ENCODE measurements at regions not wholly inside any gene's neighbourhood (a gene's known extent, or its start where the extent isn't known, plus 50 kb on each side); places are given as distances from the start of the nearest gene placed in this dataset.

- 53 to 72% methylated on average over 3 of the region's 3 CpGs for WGBS, 2 donors
- Histone ChIP-seq H3K27ac (ENCODE audit: low read depth in 2 of 2, low read length in 1 of 2) (no peak overlapping the region), H3K9me3 (ENCODE audit: control insufficient read depth in 2 of 2, insufficient read depth in 1 of 2, low read depth in 1 of 2, low read length in 1 of 2) (no peaks in the 10 kb centered on the region), H3K36me3 (ENCODE audit: control insufficient read depth in 2 of 2, insufficient read depth in 2 of 2, low read length in 1 of 2) (no peaks in the 10 kb centered on the region), H3K4me3 (ENCODE audit: low read depth in 1 of 2, low read length in 2 of 2) (no peak overlapping the region), H3K4me1 (ENCODE audit: control insufficient read depth in 2 of 2, insufficient read depth in 2 of 2, low read length in 1 of 2) (no peaks in the 10 kb centered on the region), H3K27me3 (ENCODE audit: control insufficient read depth in 1 of 2, insufficient read depth in 2 of 2, low read length in 2 of 2) (no peaks in the 10 kb centered on the region)
Measured at GRCh38 chr12:62098132-62098531, 162.1 kb upstream of the USP15 start.

- Histone ChIP-seq H3K27me3 (ENCODE audit: control insufficient read depth in 1 of 2, insufficient read depth in 2 of 2, low read length in 2 of 2) (no peaks in the 10 kb centered on the region), H3K27ac (ENCODE audit: low read depth in 2 of 2, low read length in 1 of 2) (no peak overlapping the region), H3K9me3 (ENCODE audit: control insufficient read depth in 2 of 2, insufficient read depth in 1 of 2, low read depth in 1 of 2, low read length in 1 of 2) (no peaks in the 10 kb centered on the region), H3K36me3 (ENCODE audit: control insufficient read depth in 2 of 2, insufficient read depth in 2 of 2, low read length in 1 of 2) (no peaks in the 10 kb centered on the region), H3K4me1 (ENCODE audit: control insufficient read depth in 2 of 2, insufficient read depth in 2 of 2, low read length in 1 of 2) (no peaks in the 10 kb centered on the region), H3K4me3 (ENCODE audit: low read depth in 1 of 2, low read length in 2 of 2) (no peak overlapping the region)
Measured at GRCh38 chr12:62103748-62104147, 156.5 kb upstream of the USP15 start.

DNA sequence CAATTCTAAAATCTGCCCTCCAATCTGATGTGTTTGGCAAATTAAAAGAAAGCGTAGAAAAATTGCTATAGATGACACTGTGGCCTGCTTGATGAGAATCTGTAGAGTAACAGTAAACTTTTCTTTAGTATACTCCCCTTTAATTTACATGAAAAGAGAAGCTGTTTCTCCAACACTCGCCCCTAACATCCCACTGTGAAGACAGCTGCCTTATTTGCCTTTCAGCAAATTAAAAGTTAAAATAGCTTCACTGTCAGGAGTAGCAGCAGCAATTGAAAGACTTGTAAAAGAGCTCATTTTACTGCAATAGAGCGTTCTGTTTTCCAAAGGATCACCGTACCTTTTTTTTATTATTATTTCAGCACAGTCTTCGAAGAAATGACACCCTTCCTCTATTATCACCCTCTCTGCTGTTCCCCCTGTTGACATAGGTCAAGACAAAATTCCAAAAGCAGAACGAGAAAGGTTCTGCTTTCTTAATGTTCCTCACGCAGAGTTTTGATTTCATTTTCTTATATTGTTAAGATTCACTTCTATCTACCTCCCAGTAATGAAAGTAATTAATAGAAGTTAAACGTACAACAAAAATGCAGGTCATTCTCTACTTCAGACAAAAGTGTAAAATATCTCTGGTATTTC, 153.5 kb upstream of the USP15 start:
- H3K36me3 ChIP-seq (ENCODE audit: control insufficient read depth in 2 of 2, insufficient read depth in 2 of 2, low read length in 1 of 2) = no peaks in the 10 kb centered on the region
- no peak overlapping the region for H3K4me3 ChIP-seq (ENCODE audit: low read depth in 1 of 2, low read length in 2 of 2)
- H3K27ac ChIP-seq (ENCODE audit: low read depth in 2 of 2, low read length in 1 of 2) = no peak overlapping the region
- no peaks in the 10 kb centered on the region for H3K9me3 ChIP-seq (ENCODE audit: control insufficient read depth in 2 of 2, insufficient read depth in 1 of 2, low read depth in 1 of 2, low read length in 1 of 2)
- WGBS, 2 donors = 48 to 49% methylated on average over 8 of the region's 8 CpGs
- no peaks in the 10 kb centered on the region for H3K27me3 ChIP-seq (ENCODE audit: control insufficient read depth in 1 of 2, insufficient read depth in 2 of 2, low read length in 2 of 2)
- H3K4me1 ChIP-seq (ENCODE audit: control insufficient read depth in 2 of 2, insufficient read depth in 2 of 2, low read length in 1 of 2) = no peaks in the 10 kb centered on the region

DNA sequence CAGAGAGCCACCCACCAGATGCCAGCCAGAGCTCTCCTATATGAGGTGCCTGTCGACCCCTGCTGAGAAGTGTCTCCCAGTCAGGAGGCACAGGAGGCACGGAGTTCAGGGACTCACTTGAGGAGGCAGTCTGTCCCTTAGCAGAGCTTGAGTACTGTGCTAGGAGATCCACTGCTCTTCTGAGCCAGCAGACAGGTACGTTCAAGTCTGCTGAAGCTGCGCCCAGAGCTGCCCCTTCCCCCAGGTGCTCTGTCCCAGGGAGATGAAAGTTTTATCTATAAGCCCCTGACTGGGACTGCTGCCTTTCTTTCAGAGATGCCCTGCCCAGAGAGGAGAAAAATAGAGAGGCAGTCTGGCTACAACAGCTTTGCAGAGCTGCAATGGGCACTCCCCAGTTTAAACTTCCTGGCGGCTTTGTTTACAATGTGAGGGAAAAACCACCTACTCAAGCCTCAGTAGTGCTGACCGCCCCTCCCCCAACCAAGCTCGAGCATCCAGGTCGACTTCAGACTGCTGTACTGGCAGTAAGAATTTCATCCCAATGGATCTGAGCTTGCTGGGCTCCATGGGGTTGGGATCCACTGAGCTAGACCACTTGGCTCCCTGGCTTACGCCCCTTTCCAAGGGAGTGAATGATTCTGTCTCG, 146.7 kb upstream of the USP15 start:
- H3K36me3 ChIP-seq (ENCODE audit: control insufficient read depth in 2 of 2, insufficient read depth in 2 of 2, low read length in 1 of 2) = no peaks in the 10 kb centered on the region
- H3K9me3 ChIP-seq (ENCODE audit: control insufficient read depth in 2 of 2, insufficient read depth in 1 of 2, low read depth in 1 of 2, low read length in 1 of 2) = peaks cover 0 to 2% of the 10 kb centered on the region in 2 donors
- no peak overlapping the region for H3K27ac ChIP-seq (ENCODE audit: low read depth in 2 of 2, low read length in 1 of 2)
- WGBS, 2 donors = 59 to 68% methylated on average over 10 of the region's 10 CpGs
- H3K27me3 ChIP-seq (ENCODE audit: control insufficient read depth in 1 of 2, insufficient read depth in 2 of 2, low read length in 2 of 2) = no peaks in the 10 kb centered on the region
- H3K4me3 ChIP-seq (ENCODE audit: low read depth in 1 of 2, low read length in 2 of 2) = no peak overlapping the region
- no peaks in the 10 kb centered on the region for H3K4me1 ChIP-seq (ENCODE audit: control insufficient read depth in 2 of 2, insufficient read depth in 2 of 2, low read length in 1 of 2)

DNA sequence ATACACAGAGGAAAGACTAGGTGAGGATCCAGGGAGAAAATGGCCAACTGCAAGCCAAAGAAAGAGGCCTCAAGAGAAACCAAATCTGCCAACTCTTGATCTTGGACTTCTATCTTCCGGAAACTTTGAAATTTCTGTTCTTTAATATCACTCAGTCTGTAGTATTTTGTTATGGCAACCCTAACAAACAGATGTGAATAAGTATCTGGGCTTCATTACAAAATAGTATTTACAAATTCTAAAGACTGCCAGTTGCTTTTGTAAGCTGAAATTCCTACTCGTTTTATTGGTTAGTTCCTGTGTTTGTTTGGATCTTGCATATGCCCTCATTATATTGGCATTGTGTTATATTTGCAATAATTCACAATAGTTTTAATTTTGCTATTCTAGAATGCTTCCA, 143.2 kb upstream of the USP15 start:
- Histone ChIP-seq H3K9me3 (ENCODE audit: control insufficient read depth in 2 of 2, insufficient read depth in 1 of 2, low read depth in 1 of 2, low read length in 1 of 2) (peaks cover 0 to 2% of the 10 kb centered on the region in 2 donors), H3K4me3 (ENCODE audit: low read depth in 1 of 2, low read length in 2 of 2) (no peak overlapping the region), H3K4me1 (ENCODE audit: control insufficient read depth in 2 of 2, insufficient read depth in 2 of 2, low read length in 1 of 2) (no peaks in the 10 kb centered on the region), H3K27ac (ENCODE audit: low read depth in 2 of 2, low read length in 1 of 2) (no peak overlapping the region), H3K27me3 (ENCODE audit: control insufficient read depth in 1 of 2, insufficient read depth in 2 of 2, low read length in 2 of 2) (no peaks in the 10 kb centered on the region), H3K36me3 (ENCODE audit: control insufficient read depth in 2 of 2, insufficient read depth in 2 of 2, low read length in 1 of 2) (no peaks in the 10 kb centered on the region)
- WGBS, 2 donors = 33 to 47% methylated on average over 2 of the region's 2 CpGs

GRCh38 chr12:62123721-62124203, 136.4 kb upstream of the USP15 start:
- no peak overlapping the region for H3K27ac ChIP-seq (ENCODE audit: low read depth in 2 of 2, low read length in 1 of 2)
- H3K27me3 ChIP-seq (ENCODE audit: control insufficient read depth in 1 of 2, insufficient read depth in 2 of 2, low read length in 2 of 2) = no peaks in the 10 kb centered on the region
- no peaks in the 10 kb centered on the region for H3K4me1 ChIP-seq (ENCODE audit: control insufficient read depth in 2 of 2, insufficient read depth in 2 of 2, low read length in 1 of 2)
- H3K9me3 ChIP-seq (ENCODE audit: control insufficient read depth in 2 of 2, insufficient read depth in 1 of 2, low read depth in 1 of 2, low read length in 1 of 2) = no peaks in the 10 kb centered on the region
- 28 to 32% methylated on average over 4 of the region's 4 CpGs for WGBS, 2 donors
- H3K36me3 ChIP-seq (ENCODE audit: control insufficient read depth in 2 of 2, insufficient read depth in 2 of 2, low read length in 1 of 2) = no peaks in the 10 kb centered on the region
- H3K4me3 ChIP-seq (ENCODE audit: low read depth in 1 of 2, low read length in 2 of 2) = no peak overlapping the region

GRCh38 chr12:62127516-62127915, 132.7 kb upstream of the USP15 start:
- Histone ChIP-seq H3K9me3 (ENCODE audit: control insufficient read depth in 2 of 2, insufficient read depth in 1 of 2, low read depth in 1 of 2, low read length in 1 of 2) (no peaks in the 10 kb centered on the region), H3K4me1 (ENCODE audit: control insufficient read depth in 2 of 2, insufficient read depth in 2 of 2, low read length in 1 of 2) (no peaks in the 10 kb centered on the region), H3K36me3 (ENCODE audit: control insufficient read depth in 2 of 2, insufficient read depth in 2 of 2, low read length in 1 of 2) (no peaks in the 10 kb centered on the region), H3K27me3 (ENCODE audit: control insufficient read depth in 1 of 2, insufficient read depth in 2 of 2, low read length in 2 of 2) (no peaks in the 10 kb centered on the region), H3K4me3 (ENCODE audit: low read depth in 1 of 2, low read length in 2 of 2) (no peak overlapping the region), H3K27ac (ENCODE audit: low read depth in 2 of 2, low read length in 1 of 2) (no peak overlapping the region)
- 75 to 85% methylated on average over 2 of the region's 2 CpGs for WGBS, 2 donors

DNA sequence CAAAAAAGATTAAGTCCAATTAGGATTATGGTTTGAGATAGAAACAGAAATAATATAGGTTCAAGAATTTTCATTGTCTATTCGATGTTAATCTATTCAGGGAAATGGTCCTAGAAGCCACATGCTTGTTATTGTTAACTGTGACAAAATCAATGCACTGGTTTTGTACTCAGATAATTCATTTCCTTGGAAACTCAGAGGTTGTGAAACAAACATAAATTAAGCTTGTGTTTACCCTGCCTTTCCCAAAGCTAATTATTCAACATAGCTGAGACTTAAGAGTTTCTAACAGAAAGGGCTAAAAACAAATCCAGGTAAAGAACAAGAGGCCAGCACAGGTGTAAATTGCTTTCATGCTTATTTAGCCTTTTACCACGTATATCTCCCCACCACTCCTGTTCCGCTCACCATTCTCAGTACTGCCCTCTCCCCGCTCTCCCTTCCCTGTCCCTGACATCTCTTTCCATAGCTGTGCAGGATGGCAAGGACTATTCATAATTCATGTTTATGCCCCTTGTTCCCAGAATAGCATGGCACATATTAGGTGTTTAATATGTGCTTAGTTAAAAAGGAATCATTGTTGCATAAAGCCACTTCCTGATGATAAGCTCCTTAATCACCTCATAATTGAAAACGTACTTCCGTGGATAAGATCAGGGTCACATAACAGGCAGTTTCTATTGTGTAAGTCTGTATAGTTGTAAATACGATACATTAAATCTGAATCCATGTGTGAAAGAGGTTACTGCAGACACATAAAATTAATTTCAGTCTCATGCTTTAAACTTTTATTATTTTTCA, 131.8 kb upstream of the USP15 start:
- no peaks in the 10 kb centered on the region for H3K4me1 ChIP-seq (ENCODE audit: control insufficient read depth in 2 of 2, insufficient read depth in 2 of 2, low read length in 1 of 2)
- WGBS, 2 donors = 37 to 43% methylated on average over 7 of the region's 7 CpGs
- no peaks in the 10 kb centered on the region for H3K9me3 ChIP-seq (ENCODE audit: control insufficient read depth in 2 of 2, insufficient read depth in 1 of 2, low read depth in 1 of 2, low read length in 1 of 2)
- H3K4me3 ChIP-seq (ENCODE audit: low read depth in 1 of 2, low read length in 2 of 2) = no peak overlapping the region
- no peak overlapping the region for H3K27ac ChIP-seq (ENCODE audit: low read depth in 2 of 2, low read length in 1 of 2)
- no peaks in the 10 kb centered on the region for H3K36me3 ChIP-seq (ENCODE audit: control insufficient read depth in 2 of 2, insufficient read depth in 2 of 2, low read length in 1 of 2)
- no peaks in the 10 kb centered on the region for H3K27me3 ChIP-seq (ENCODE audit: control insufficient read depth in 1 of 2, insufficient read depth in 2 of 2, low read length in 2 of 2)

DNA sequence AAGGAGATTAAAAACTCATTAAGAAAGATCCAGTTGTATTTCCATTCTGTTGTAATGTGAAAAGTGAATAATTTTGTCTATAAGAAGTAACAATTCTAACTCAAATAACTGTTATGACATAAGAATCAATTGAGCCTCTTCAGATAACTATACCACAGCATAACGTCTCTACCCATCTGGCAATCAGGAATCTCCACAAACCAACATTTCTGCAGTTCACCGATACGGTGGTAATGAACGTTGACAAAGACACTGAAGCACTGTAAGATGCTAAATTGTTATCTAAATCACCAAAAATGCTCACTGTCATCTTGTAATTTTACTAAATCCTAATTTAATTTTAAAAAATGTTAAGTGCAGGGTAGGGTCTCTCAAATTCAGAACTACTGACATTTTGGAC, 130.9 kb upstream of the USP15 start:
- Histone ChIP-seq H3K9me3 (ENCODE audit: control insufficient read depth in 2 of 2, insufficient read depth in 1 of 2, low read depth in 1 of 2, low read length in 1 of 2) (no peaks in the 10 kb centered on the region), H3K36me3 (ENCODE audit: control insufficient read depth in 2 of 2, insufficient read depth in 2 of 2, low read length in 1 of 2) (no peaks in the 10 kb centered on the region), H3K27ac (ENCODE audit: low read depth in 2 of 2, low read length in 1 of 2) (no peak overlapping the region), H3K4me1 (ENCODE audit: control insufficient read depth in 2 of 2, insufficient read depth in 2 of 2, low read length in 1 of 2) (no peaks in the 10 kb centered on the region), H3K4me3 (ENCODE audit: low read depth in 1 of 2, low read length in 2 of 2) (no peak overlapping the region), H3K27me3 (ENCODE audit: control insufficient read depth in 1 of 2, insufficient read depth in 2 of 2, low read length in 2 of 2) (no peaks in the 10 kb centered on the region)
- 66 to 79% methylated on average over 4 of the region's 4 CpGs for WGBS, 2 donors
